K562 (cell line): ENCODE measurements at regions not wholly inside any gene's neighbourhood (a gene's known extent, or its start where the extent isn't known, plus 50 kb on each side); places are given as distances from the start of the nearest gene placed in this dataset.

ENCODE experiments used
- ATAC-seq: fragments of 200-7000 bp; cut with Tn5 transposase; 3 replicates; pipeline ENCODE4 v1.9.1; 2020; ENCODE audit warnings: moderate library complexity
- BruUV-seq: library from RNA; stranded (reverse); fragments of 400-500 nt; replicated peaks from 2 replicates; lab custom pipeline; 2021; lab: Mats Ljungman, UMichigan
- CTCF ChIA-PET: fragments of 300-600 bp; formaldehyde crosslinking; extraction: SDS; loops from one replicate; lab custom pipeline; 2021; ENCODE audit warnings: low intra/inter-chr PET ratio; lab: Yijun Ruan, JAX
- POLR2A ChIA-PET: fragments of 300-600, 350-650 bp; sonication (Branson Sonifier 250); formaldehyde crosslinking; extraction: SDS; loops from one replicate; lab custom pipeline; 2021; ENCODE audit warnings: antibody characterized with exemption, inconsistent platforms; lab: Yijun Ruan, JAX
- DNase-seq, 4 experiments: peaks; one replicate each; pipeline versions ENCODE4 v3.0.0 to v3.0.0-alpha.2; 2011 to 2018; ENCODE audit warnings: low spot score in 3 of 4, mixed read lengths in 3 of 4; ENCODE audit errors: extremely low read depth in 1 of 4
- FAIRE-seq: peaks from 2 replicates; lab custom pipeline; 2011; peaks lifted over from hg19 to GRCh38; lab: Jason Lieb, UNC
- H2AFZ ChIP-seq: 2 replicates; pipeline ENCODE4 v1.6.0; 2011; ENCODE audit warnings: low read depth, low read length, control low read depth, inconsistent platforms
- H3K27ac ChIP-seq: fragments of 200-600 bp; 3 replicates; pipeline ENCODE4 v1.8.0; 2011; ENCODE audit warnings: low read depth, mild to moderate bottlenecking, control low read depth, inconsistent platforms, low read length, moderate library complexity, mixed read lengths; ENCODE audit errors: extremely low read depth
- H3K27me3 ChIP-seq, 2 experiments: fragments of 300-600 bp in 1 of 2; 2 replicates in 1 of 2; 3 replicates in 1 of 2; pipeline versions ENCODE4 v1.6.0 to v1.8.0; 2011; ENCODE audit warnings: inconsistent platforms in 2 of 2, low read length in 2 of 2, mild to moderate bottlenecking in 1 of 2, mixed read lengths in 1 of 2, moderate library complexity in 1 of 2; ENCODE audit not compliant: control insufficient read depth in 2 of 2, insufficient read depth in 2 of 2
- H3K36me3 ChIP-seq: fragments of 300-600 bp; 3 replicates; pipeline ENCODE4 v1.8.0; 2011; ENCODE audit warnings: mild to moderate bottlenecking, low read length, inconsistent platforms; ENCODE audit not compliant: control insufficient read depth, insufficient read depth
- H3K4me1 ChIP-seq, 2 experiments: fragments of 200-600 bp in 1 of 2; replicated peaks in 1 of 2; 2 replicates in 1 of 2; 3 replicates in 1 of 2; pipeline versions ENCODE4 v1.5.1 to v1.8.0; 2011; ENCODE audit warnings: inconsistent platforms in 2 of 2, low read length in 2 of 2, mild to moderate bottlenecking in 1 of 2, mixed read lengths in 1 of 2, moderate library complexity in 1 of 2; ENCODE audit not compliant: control insufficient read depth in 2 of 2, insufficient read depth in 2 of 2
- H3K4me2 ChIP-seq: 2 replicates; pipeline ENCODE4 v1.6.1; 2011; ENCODE audit warnings: low read length, control low read depth, inconsistent platforms, mixed read lengths; ENCODE audit not compliant: insufficient read depth
- H3K4me3 ChIP-seq: fragments of 200-600 bp; sonication (generic), shearing (Covaris generic); 2 replicates; pipeline ENCODE4 v1.5.1; 2016; ENCODE audit warnings: control low read depth, inconsistent platforms
- H3K79me2 ChIP-seq: fragments of 200-600 bp; 3 replicates; pipeline ENCODE4 v1.8.0; 2011; ENCODE audit warnings: low read length, inconsistent platforms; ENCODE audit not compliant: control insufficient read depth, insufficient read depth
- H3K9ac ChIP-seq, 2 experiments: 2 replicates each; pipeline versions ENCODE4 v1.6.0 to v1.6.1; 2011; ENCODE audit warnings: low read depth in 2 of 2, low read length in 2 of 2, control low read depth in 1 of 2, inconsistent platforms in 1 of 2, mild to moderate bottlenecking in 1 of 2, mixed read lengths in 1 of 2; ENCODE audit not compliant: insufficient read depth in 1 of 2
- H3K9me1 ChIP-seq: one replicate; pipeline ENCODE4 v1.6.0; 2011; ENCODE audit warnings: inconsistent platforms, mild to moderate bottlenecking, low read length, moderate library complexity; ENCODE audit not compliant: control insufficient read depth, insufficient read depth
- H3K9me3 ChIP-seq: replicated peaks from 2 replicates; pipeline ENCODE4 v1.5.1; 2011; ENCODE audit warnings: low read depth, low read length, inconsistent platforms; ENCODE audit not compliant: control insufficient read depth, insufficient read depth
- H4K20me1 ChIP-seq: replicated peaks from 2 replicates; pipeline ENCODE4 v1.6.1; 2011; ENCODE audit warnings: low read length, inconsistent platforms, mixed read lengths; ENCODE audit not compliant: control insufficient read depth, insufficient read depth
- BHLHE40 ChIP-seq: IDR thresholded peaks from 2 replicates; pipeline ENCODE4 v1.6.1; 2011; ENCODE audit warnings: low read length, improper control_type of control experiment
- FIP1L1 ChIP-seq: fragments of 200-400 bp; formaldehyde crosslinking; IDR thresholded peaks from 2 replicates; pipeline ENCODE4 v1.6.1; 2018; ENCODE audit warnings: mild to moderate bottlenecking, low read depth, low read length; ENCODE audit not compliant: poor library complexity, severe bottlenecking
- FOXM1 ChIP-seq, 2 experiments: fragments of 450-650 bp in 1 of 2; sonication (generic) in 1 of 2; formaldehyde crosslinking in 1 of 2; IDR thresholded peaks; 2 replicates each; pipeline versions ENCODE4 v1.6.1 to v1.9.0; 2017 to 2022; ENCODE audit warnings: low read depth in 2 of 2, mild to moderate bottlenecking in 2 of 2, missing genetic modification reagents in 1 of 2, moderate library complexity in 1 of 2
- HDAC1 ChIP-seq, 2 experiments: fragments of 450-650 bp; IDR thresholded peaks; 2 replicates each; pipeline ENCODE4 v1.6.1; 2016 to 2017; ENCODE audit warnings: inconsistent platforms in 1 of 2, mild to moderate bottlenecking in 1 of 2, moderate library complexity in 1 of 2
- ILK ChIP-seq: fragments of 450-650 bp; IDR thresholded peaks from 2 replicates; pipeline ENCODE4 v1.6.1; 2016; ENCODE audit warnings: missing genetic modification characterization, low read depth, mild to moderate bottlenecking, missing compliant biosample characterization, moderate library complexity, borderline replicate concordance
- KDM5B ChIP-seq: fragments of 200-600 bp; sonication (generic); IDR thresholded peaks from 2 replicates; pipeline ENCODE4 v1.6.1; 2012; ENCODE audit warnings: low read depth, mild to moderate bottlenecking, moderate library complexity, low read length, control low read depth, inconsistent platforms; ENCODE audit not compliant: insufficient replicate concordance
- NR2C2 ChIP-seq, 2 experiments: fragments of 200-800 bp in 1 of 2; sonication (Bioruptor generic) in 1 of 2; sonication (generic) in 1 of 2; formaldehyde crosslinking in 1 of 2; IDR thresholded peaks; 2 replicates each; pipeline versions ENCODE4 v1.6.1 to v1.8.0; 2016 to 2022; ENCODE audit warnings: mild to moderate bottlenecking in 1 of 2, missing compliant biosample characterization in 1 of 2, missing genetic modification characterization in 1 of 2, missing genetic modification reagents in 1 of 2
- NRF1 ChIP-seq, 2 experiments: fragments of 450-650 bp; IDR thresholded peaks in 1 of 2; conservative IDR thresholded peaks in 1 of 2; 2 replicates each; pipeline ENCODE4 v1.6.1; 2014; ENCODE audit warnings: mild to moderate bottlenecking in 2 of 2
- PHF8 ChIP-seq: fragments of 200-600 bp; sonication (generic); IDR thresholded peaks from 2 replicates; pipeline ENCODE4 v1.6.1; 2012; ENCODE audit warnings: mixed run types, mild to moderate bottlenecking, inconsistent platforms, low read length, moderate library complexity, borderline replicate concordance
- PPARD ChIP-seq: fragments of 250-450 bp; sonication (Bioruptor Pico); IDR thresholded peaks from 2 replicates; pipeline ENCODE4 v1.8.0; 2022; ENCODE audit warnings: inconsistent platforms, mild to moderate bottlenecking, moderate library complexity
- RCOR1 ChIP-seq, 2 experiments: IDR thresholded peaks; 2 replicates each; pipeline ENCODE4 v1.6.1; 2012; ENCODE audit warnings: low read depth in 2 of 2, low read length in 2 of 2, borderline replicate concordance in 1 of 2, improper control_type of control experiment in 1 of 2
- SOX6 ChIP-seq: fragments of 450-650 bp; IDR thresholded peaks from 2 replicates; pipeline ENCODE4 v1.6.1; 2014; ENCODE audit warnings: mild to moderate bottlenecking
- SREBF1 ChIP-seq: fragments of 150-350 bp; IDR thresholded peaks from 2 replicates; pipeline ENCODE4 v1.6.1; 2014; ENCODE audit warnings: antibody characterized with exemption, low read depth, low read length, borderline replicate concordance
- USF1 ChIP-seq: sonication (generic); formaldehyde crosslinking; IDR thresholded peaks from 2 replicates; pipeline ENCODE4 v1.9.0; 2022; ENCODE audit warnings: mild to moderate bottlenecking, missing genetic modification reagents
- ZNF668 ChIP-seq: fragments of 250-450 bp; sonication (Bioruptor Pico); IDR thresholded peaks from 2 replicates; pipeline ENCODE4 v1.8.0; 2022; ENCODE audit warnings: mild to moderate bottlenecking, inconsistent platforms
- ZNF76 ChIP-seq: fragments of 250-450 bp; sonication (Bioruptor Pico); IDR thresholded peaks from 2 replicates; pipeline ENCODE4 v1.4.0; 2020; ENCODE audit warnings: mild to moderate bottlenecking, moderate library complexity, borderline replicate concordance
- WGBS: fragments of 100-300 bp; shearing (Covaris generic); methylation state at CpG from one replicate; pipeline ENCODE4 v1.1.6; 2016; ENCODE audit warnings: low coverage, mixed read lengths; ENCODE audit not compliant: insufficient coverage; ENCODE audit errors: missing lambda C conversion rate; 5-methylcytosine and 5-hydroxymethylcytosine counted together
- in situ Hi-C: fragments of 300-500 bp; cut with MboI; formaldehyde crosslinking; loops from 4 replicates; pipeline ENCODE4 v1.15.0; 2018; ENCODE audit warnings: inconsistent platforms, mixed read lengths
- intact Hi-C: fragments of 100-400 bp; cut with micrococcal nuclease; formaldehyde crosslinking; loops from 2 replicates; pipeline ENCODE4 v1.14.2; 2022
- TF ChIP-seq, protein P1 (sequence below): fragments of 450-650 bp; formaldehyde crosslinking; IDR thresholded peaks from 2 replicates; pipeline ENCODE4 v1.4.0; 2020; ENCODE audit warnings: mild to moderate bottlenecking, moderate library complexity
- TF ChIP-seq, protein P2 (sequence below): fragments of 250-450 bp; sonication (Bioruptor Pico); IDR thresholded peaks from 2 replicates; pipeline ENCODE4 v1.4.0; 2020; ENCODE audit warnings: mild to moderate bottlenecking, moderate library complexity, borderline replicate concordance

DNA sequence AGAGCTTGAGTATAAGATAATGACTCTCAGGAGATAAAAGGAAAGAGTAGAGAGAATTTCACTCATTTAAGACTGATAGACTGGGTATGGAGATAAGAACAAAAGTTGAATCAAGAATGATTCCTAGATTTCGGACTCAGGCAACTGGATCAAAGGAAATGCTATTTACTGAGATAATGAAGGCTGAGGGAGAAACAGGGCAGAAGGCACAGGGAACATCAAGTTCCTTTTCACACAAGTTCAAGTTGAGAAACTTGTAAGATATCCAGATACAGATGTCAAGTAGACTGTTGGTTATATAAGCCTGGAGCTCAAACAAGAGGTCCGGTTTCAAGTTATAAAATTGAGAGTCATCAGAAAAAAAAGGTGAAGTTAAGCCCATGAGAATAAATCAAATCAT is 360.8 kb downstream of the TNS1 start:
- ATAC-seq (no peak), FAIRE-seq (no peak), DNase-seq (no peak)
- Histone ChIP-seq H3K4me3 (no peak overlapping the region), H3K4me1 (no peaks in the 10 kb centered on the region), H3K79me2 (no peaks in the 10 kb centered on the region), H3K9me3 (no peaks in the 10 kb centered on the region), H3K9ac (no peak overlapping the region), H3K4me2 (no peak overlapping the region)
- CTCF ChIA-PET: no interaction called here
- in situ Hi-C loops: no loop called here
- BruUV-seq: no TSS peak
- intact Hi-C loops: no loop called here
- no peak for TF ChIP-seq SREBF1
- TF ChIP-seq, protein P1, sequence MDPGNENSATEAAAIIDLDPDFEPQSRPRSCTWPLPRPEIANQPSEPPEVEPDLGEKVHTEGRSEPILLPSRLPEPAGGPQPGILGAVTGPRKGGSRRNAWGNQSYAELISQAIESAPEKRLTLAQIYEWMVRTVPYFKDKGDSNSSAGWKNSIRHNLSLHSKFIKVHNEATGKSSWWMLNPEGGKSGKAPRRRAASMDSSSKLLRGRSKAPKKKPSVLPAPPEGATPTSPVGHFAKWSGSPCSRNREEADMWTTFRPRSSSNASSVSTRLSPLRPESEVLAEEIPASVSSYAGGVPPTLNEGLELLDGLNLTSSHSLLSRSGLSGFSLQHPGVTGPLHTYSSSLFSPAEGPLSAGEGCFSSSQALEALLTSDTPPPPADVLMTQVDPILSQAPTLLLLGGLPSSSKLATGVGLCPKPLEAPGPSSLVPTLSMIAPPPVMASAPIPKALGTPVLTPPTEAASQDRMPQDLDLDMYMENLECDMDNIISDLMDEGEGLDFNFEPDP (CRISPR knock-in tag): no peak
- no peak for TF ChIP-seq RCOR1 (IDR thresholded peaks at IDR 0.05; ENCODE audit: borderline replicate concordance in 1 of 2, low read depth in 2 of 2, low read length in 2 of 2)
- TF ChIP-seq ZNF668 (CRISPR knock-in tag): no peak
- TF ChIP-seq USF1: no peak
- no peak for TF ChIP-seq SOX6
- no peak for TF ChIP-seq PPARD (CRISPR knock-in tag)
- TF ChIP-seq FIP1L1: no peak
- TF ChIP-seq HDAC1 (IDR thresholded peaks at IDR 0.05): no peak
- no peak for TF ChIP-seq ZNF76 (CRISPR knock-in tag)
- no peak for TF ChIP-seq KDM5B
- TF ChIP-seq ILK (tag): no peak
- no peak for TF ChIP-seq NRF1 (conservative IDR thresholded peaks at IDR 0.05 in 1 of 2, IDR thresholded peaks at IDR 0.05 in 1 of 2)
- no peak for TF ChIP-seq FOXM1 (IDR thresholded peaks at IDR 0.05; ENCODE audit: low read depth)
- TF ChIP-seq FOXM1 (CRISPR knock-in tag; IDR thresholded peaks at IDR 0.05; ENCODE audit: low read depth): no peak
- TF ChIP-seq, protein P2, sequence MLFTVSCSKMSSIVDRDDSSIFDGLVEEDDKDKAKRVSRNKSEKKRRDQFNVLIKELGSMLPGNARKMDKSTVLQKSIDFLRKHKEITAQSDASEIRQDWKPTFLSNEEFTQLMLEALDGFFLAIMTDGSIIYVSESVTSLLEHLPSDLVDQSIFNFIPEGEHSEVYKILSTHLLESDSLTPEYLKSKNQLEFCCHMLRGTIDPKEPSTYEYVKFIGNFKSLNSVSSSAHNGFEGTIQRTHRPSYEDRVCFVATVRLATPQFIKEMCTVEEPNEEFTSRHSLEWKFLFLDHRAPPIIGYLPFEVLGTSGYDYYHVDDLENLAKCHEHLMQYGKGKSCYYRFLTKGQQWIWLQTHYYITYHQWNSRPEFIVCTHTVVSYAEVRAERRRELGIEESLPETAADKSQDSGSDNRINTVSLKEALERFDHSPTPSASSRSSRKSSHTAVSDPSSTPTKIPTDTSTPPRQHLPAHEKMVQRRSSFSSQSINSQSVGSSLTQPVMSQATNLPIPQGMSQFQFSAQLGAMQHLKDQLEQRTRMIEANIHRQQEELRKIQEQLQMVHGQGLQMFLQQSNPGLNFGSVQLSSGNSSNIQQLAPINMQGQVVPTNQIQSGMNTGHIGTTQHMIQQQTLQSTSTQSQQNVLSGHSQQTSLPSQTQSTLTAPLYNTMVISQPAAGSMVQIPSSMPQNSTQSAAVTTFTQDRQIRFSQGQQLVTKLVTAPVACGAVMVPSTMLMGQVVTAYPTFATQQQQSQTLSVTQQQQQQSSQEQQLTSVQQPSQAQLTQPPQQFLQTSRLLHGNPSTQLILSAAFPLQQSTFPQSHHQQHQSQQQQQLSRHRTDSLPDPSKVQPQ (CRISPR knock-in tag): no peak
- TF ChIP-seq BHLHE40: no peak
- TF ChIP-seq NR2C2 (CRISPR knock-in tag; IDR thresholded peaks at IDR 0.05): no peak
- no peak for TF ChIP-seq NR2C2 (tag; IDR thresholded peaks at IDR 0.05)
- TF ChIP-seq PHF8: no peak
- TF ChIP-seq, all 486 proteins: peak for 0
- WGBS: 6% methylated on average over 2 of the region's 2 CpGs
- no peaks in the 10 kb centered on the region for H3K27me3 ChIP-seq
- H3K36me3 ChIP-seq: no peaks in the 10 kb centered on the region
- no peak overlapping the region for H3K27ac ChIP-seq
- POLR2A ChIA-PET: no interaction called here
- H2AFZ ChIP-seq: no peak overlapping the region
- no peaks in the 10 kb centered on the region for H4K20me1 ChIP-seq
- H3K9me1 ChIP-seq: no peaks in the 10 kb centered on the region
